ENCODE measurements at regions not wholly inside any gene's neighbourhood (a gene's known extent, or its start where the extent isn't known, plus 50 kb on each side); places are given as distances from the start of the nearest gene placed in this dataset.

- TF ChIP-seq, protein P1, sequence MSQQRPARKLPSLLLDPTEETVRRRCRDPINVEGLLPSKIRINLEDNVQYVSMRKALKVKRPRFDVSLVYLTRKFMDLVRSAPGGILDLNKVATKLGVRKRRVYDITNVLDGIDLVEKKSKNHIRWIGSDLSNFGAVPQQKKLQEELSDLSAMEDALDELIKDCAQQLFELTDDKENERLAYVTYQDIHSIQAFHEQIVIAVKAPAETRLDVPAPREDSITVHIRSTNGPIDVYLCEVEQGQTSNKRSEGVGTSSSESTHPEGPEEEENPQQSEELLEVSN (IDR thresholded peaks at IDR 0.05), result no peak
- TF ChIP-seq POLR2AphosphoS5 (IDR thresholded peaks at IDR 0.05; ENCODE audit: low read depth, low read length), result no peak
- no peak for TF ChIP-seq HDAC6 (IDR thresholded peaks at IDR 0.05; ENCODE audit: low read depth, low read length)
These were observed 554.6 kb downstream of the DSC3 start (continued) for GRCh38 chr18:30487962-30488361.
